ENCODE measurements at regions not wholly inside any gene's neighbourhood (a gene's known extent, or its start where the extent isn't known, plus 50 kb on each side); places are given as distances from the start of the nearest gene placed in this dataset.

DNA sequence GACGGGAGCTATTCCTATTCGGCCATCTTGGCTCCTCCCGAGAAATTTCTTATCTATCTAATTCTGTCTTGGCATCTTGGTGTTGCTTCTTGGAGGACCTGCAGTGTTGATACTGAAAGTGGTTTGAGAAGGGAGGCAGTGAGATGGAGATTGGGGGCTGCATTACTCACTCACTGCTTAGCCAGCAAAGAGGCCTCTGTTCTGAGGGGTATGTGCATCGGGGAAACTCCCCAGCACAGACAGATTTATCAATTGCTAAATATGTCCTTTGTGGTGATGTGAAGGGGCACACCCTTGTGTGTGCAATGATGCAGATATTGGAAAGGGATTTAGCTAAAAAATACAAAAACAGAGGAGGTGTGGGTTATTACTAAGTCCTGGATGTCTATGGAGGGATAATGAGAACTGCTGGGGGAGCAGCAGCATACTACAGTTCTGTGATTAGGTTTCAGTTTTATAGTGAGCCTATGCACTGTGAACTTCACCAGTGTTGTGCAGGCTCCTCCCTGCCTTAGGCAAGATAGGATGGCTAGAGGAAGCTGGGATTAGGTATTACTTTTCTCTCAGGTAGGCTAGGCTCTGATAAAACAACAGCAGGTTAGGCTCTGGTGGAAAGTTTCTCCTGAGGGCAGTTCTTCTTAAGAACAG lies 279.0 kb downstream of the HS3ST1 start:
- TF ChIP-seq, protein P1, sequence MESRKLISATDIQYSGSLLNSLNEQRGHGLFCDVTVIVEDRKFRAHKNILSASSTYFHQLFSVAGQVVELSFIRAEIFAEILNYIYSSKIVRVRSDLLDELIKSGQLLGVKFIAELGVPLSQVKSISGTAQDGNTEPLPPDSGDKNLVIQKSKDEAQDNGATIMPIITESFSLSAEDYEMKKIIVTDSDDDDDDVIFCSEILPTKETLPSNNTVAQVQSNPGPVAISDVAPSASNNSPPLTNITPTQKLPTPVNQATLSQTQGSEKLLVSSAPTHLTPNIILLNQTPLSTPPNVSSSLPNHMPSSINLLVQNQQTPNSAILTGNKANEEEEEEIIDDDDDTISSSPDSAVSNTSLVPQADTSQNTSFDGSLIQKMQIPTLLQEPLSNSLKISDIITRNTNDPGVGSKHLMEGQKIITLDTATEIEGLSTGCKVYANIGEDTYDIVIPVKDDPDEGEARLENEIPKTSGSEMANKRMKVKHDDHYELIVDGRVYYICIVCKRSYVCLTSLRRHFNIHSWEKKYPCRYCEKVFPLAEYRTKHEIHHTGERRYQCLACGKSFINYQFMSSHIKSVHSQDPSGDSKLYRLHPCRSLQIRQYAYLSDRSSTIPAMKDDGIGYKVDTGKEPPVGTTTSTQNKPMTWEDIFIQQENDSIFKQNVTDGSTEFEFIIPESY (IDR thresholded peaks at IDR 0.05): no peak
- TF ChIP-seq, protein P2, sequence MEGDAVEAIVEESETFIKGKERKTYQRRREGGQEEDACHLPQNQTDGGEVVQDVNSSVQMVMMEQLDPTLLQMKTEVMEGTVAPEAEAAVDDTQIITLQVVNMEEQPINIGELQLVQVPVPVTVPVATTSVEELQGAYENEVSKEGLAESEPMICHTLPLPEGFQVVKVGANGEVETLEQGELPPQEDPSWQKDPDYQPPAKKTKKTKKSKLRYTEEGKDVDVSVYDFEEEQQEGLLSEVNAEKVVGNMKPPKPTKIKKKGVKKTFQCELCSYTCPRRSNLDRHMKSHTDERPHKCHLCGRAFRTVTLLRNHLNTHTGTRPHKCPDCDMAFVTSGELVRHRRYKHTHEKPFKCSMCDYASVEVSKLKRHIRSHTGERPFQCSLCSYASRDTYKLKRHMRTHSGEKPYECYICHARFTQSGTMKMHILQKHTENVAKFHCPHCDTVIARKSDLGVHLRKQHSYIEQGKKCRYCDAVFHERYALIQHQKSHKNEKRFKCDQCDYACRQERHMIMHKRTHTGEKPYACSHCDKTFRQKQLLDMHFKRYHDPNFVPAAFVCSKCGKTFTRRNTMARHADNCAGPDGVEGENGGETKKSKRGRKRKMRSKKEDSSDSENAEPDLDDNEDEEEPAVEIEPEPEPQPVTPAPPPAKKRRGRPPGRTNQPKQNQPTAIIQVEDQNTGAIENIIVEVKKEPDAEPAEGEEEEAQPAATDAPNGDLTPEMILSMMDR (IDR thresholded peaks at IDR 0.05; ENCODE audit: low read depth, low read length, missing input control): no peak
- TF ChIP-seq GABPA (IDR thresholded peaks at IDR 0.05 in 1 of 2, conservative IDR thresholded peaks at IDR 0.05 in 1 of 2) (no peak), YY1 (IDR thresholded peaks at IDR 0.05) (no peak), FOXA1 (IDR thresholded peaks at IDR 0.05) (no peak), SP1 (IDR thresholded peaks at IDR 0.05) (no peak), TAF1 (conservative IDR thresholded peaks at IDR 0.05) (no peak)
- TF ChIP-seq, protein P3, sequence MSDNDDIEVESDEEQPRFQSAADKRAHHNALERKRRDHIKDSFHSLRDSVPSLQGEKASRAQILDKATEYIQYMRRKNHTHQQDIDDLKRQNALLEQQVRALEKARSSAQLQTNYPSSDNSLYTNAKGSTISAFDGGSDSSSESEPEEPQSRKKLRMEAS (IDR thresholded peaks at IDR 0.05): no peak

Data from liver (tissue), 3 donors.